Dermis blood vessel endothelial cell (primary cell): ENCODE measurements at regions not wholly inside any gene's neighbourhood (a gene's known extent, or its start where the extent isn't known, plus 50 kb on each side); places are given as distances from the start of the nearest gene placed in this dataset.

ENCODE experiments used
- DNase-seq: peaks from one replicate; pipeline ENCODE4 v3.0.0; 2010

GRCh38 chr10:35765066-35765527 lies 123.0 kb upstream of the FZD8 start:
- DNase-seq = peak; percentile 33

GRCh38 chr10:35762311-35763030 lies 120.4 kb upstream of the FZD8 start:
- no peak for DNase-seq

GRCh38 chr10:35758076-35758475 lies 116.0 kb upstream of the FZD8 start:
- no peak for DNase-seq

GRCh38 chr10:35754519-35754918 lies 112.4 kb upstream of the FZD8 start:
- no peak for DNase-seq

GRCh38 chr10:35752469-35753461 lies 110.7 kb upstream of the FZD8 start:
- no peak for DNase-seq

- DNase-seq = no peak
These were observed 109.3 kb upstream of the FZD8 start for GRCh38 chr10:35751347-35751746.

GRCh38 chr10:35749230-35749629 lies 107.1 kb upstream of the FZD8 start:
- DNase-seq = no peak

- no peak for DNase-seq
These were observed 103.7 kb upstream of the FZD8 start for GRCh38 chr10:35745617-35746403.

- no peak for DNase-seq
These were observed 101.8 kb upstream of the FZD8 start for GRCh38 chr10:35743851-35744250.

GRCh38 chr10:35743351-35743750 lies 101.3 kb upstream of the FZD8 start:
- no peak for DNase-seq

- peak; percentile 47 for DNase-seq
These were observed 97.9 kb upstream of the FZD8 start for GRCh38 chr10:35739998-35740397.

GRCh38 chr10:35735412-35735811 lies 93.3 kb upstream of the FZD8 start:
- DNase-seq = peak; percentile 2

GRCh38 chr10:35731828-35732227 lies 89.7 kb upstream of the FZD8 start:
- DNase-seq = no peak

GRCh38 chr10:35728341-35728740 lies 86.2 kb upstream of the FZD8 start:
- DNase-seq = no peak

GRCh38 chr10:35726846-35727245 lies 84.8 kb upstream of the FZD8 start:
- no peak for DNase-seq

GRCh38 chr10:35723992-35724391 lies 81.9 kb upstream of the FZD8 start:
- no peak for DNase-seq

GRCh38 chr10:35723059-35723458 lies 81.0 kb upstream of the FZD8 start:
- no peak for DNase-seq

GRCh38 chr10:35722636-35723035 lies 80.5 kb upstream of the FZD8 start:
- DNase-seq = no peak

GRCh38 chr10:35722226-35722625 lies 80.1 kb upstream of the FZD8 start:
- DNase-seq = no peak

GRCh38 chr10:35720366-35720765 lies 78.3 kb upstream of the FZD8 start:
- DNase-seq = no peak

GRCh38 chr10:35716776-35717175 lies 74.7 kb upstream of the FZD8 start:
- no peak for DNase-seq

GRCh38 chr10:35712486-35712885 lies 70.4 kb upstream of the FZD8 start:
- no peak for DNase-seq
